Frontal cortex (tissue), 3 donors: ENCODE measurements at regions not wholly inside any gene's neighbourhood (a gene's known extent, or its start where the extent isn't known, plus 50 kb on each side); places are given as distances from the start of the nearest gene placed in this dataset.
"Not testable (repeated sequence)": the region's sequence is repeated elsewhere in the genome, so short reads cannot be mapped to it uniquely, and the experiment has no call there.

Source experiments
- DNase-seq, 2 donors: peaks; one replicate each; pipeline ENCODE4 v3.0.0; 2012; ENCODE audit warnings: low spot score in 2 of 2
- FAIRE-seq: peaks from 2 replicates; lab custom pipeline; 2012; peaks lifted over from hg19 to GRCh38; lab: Jason Lieb, UNC
- donor health status: control.
- donor health status: control.
- donor health status: control.

DNA sequence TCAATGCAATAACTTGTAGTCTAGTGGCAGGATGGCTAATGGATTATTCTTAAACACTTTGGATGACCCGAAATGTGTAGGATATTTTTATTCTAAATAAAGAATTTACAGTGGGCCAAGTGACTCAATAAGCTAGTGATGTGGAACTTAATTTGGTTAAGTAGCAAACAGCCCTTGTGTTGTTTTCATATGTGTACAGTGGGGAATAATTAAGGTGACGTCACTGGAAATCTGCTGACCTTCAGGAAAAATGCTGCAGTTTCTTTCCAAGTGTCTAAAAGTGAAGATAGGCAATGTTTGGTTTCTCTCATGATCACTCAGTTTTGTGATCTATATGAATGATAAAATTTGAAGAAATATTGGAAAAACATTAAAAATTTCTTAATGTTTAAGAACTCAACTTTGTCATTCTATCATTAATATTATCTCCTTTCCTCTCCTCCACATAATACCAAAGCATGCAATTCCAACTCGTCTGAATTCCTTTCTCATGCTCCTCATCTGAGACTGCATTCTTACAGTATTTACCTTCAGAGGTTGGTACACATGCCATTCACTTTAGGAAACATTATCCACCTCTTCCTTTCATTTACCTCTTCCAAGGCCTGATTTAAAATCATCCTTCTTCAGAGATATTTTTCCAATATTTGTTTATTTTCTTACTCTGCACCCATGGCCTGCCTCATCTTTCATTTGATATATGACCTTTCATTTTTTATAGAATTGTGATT, 414.6 kb upstream of the ARPP21 start:
- FAIRE-seq (no peak), DNase-seq (no peak)

- no peak for FAIRE-seq
- no peak for DNase-seq
Measured at GRCh38 chr3:35241236-35241635, 398.1 kb upstream of the ARPP21 start.

GRCh38 chr3:35254917-35255316, 384.4 kb upstream of the ARPP21 start:
- DNase-seq (no peak), FAIRE-seq (no peak)

GRCh38 chr3:35257641-35258040, 381.7 kb upstream of the ARPP21 start:
- FAIRE-seq = no peak
- DNase-seq = no peak

- DNase-seq (no peak), FAIRE-seq (no peak)
Measured at GRCh38 chr3:35262406-35262805, 376.9 kb upstream of the ARPP21 start.

DNA sequence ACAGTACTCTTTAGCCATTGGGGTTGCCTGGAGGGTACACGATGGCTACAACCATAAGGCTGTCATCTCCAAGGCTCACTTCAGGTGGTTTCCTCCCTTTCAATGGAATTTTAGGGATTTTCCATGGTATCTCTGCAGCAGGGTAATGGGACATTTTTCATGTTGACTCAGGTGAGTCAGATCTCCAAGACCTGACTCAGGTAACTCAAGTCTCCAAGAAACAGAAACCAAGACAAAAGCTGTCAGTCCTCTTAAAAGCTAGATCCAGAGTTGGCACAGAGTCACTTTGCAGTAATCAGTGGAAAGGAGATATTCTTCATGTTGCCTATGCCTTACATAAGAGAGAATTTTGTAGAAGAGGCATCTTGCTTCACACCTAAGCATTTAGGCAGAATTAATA, 375.8 kb upstream of the ARPP21 start:
- FAIRE-seq (no peak), DNase-seq (no peak)

DNA sequence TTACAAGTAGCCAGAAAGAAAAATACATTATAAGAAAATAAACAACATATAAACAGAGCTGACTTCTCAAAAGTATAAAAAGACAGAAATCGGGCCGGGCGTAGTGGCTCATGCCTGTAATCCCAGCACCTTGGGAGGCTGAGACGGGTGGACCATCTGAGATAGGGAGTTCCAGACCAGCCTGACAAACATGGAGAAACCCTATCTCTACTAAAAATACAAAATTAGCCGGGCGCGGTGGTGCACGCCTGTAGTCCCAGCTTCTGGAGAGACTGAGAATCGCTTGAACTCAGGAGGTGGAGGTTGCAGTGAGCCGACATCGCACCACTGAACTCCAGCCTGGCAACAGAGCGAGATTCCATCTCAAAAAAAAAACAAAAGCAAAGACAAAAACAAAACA, 373.3 kb upstream of the ARPP21 start:
- FAIRE-seq = not testable (repeated sequence)

DNA sequence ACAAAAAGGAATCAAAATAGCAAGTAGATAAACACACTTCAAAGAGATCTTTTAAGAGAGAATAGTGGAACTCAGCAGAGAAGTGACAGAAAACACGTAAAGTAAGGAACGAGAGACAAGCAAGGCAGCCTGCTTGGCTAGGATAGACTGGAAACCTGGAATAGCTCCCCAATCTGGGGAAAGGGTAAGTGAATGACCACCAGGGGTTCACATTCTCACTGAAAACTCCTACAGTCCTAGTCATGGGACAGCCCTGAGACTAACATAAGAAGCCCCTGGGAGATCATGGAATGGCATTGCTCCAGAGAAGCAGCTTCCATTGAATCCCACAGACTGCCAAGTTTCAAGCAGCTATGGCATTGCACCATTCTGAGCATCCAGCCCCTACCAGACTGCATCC, 363.6 kb upstream of the ARPP21 start:
- FAIRE-seq (no peak), DNase-seq (no peak)

More for the DNA sequence above, 373.3 kb upstream of the ARPP21 start:
- DNase-seq = not testable (repeated sequence)

- DNase-seq (no peak), FAIRE-seq (no peak)
Measured at GRCh38 chr3:35276568-35276967, 362.8 kb upstream of the ARPP21 start.

DNA sequence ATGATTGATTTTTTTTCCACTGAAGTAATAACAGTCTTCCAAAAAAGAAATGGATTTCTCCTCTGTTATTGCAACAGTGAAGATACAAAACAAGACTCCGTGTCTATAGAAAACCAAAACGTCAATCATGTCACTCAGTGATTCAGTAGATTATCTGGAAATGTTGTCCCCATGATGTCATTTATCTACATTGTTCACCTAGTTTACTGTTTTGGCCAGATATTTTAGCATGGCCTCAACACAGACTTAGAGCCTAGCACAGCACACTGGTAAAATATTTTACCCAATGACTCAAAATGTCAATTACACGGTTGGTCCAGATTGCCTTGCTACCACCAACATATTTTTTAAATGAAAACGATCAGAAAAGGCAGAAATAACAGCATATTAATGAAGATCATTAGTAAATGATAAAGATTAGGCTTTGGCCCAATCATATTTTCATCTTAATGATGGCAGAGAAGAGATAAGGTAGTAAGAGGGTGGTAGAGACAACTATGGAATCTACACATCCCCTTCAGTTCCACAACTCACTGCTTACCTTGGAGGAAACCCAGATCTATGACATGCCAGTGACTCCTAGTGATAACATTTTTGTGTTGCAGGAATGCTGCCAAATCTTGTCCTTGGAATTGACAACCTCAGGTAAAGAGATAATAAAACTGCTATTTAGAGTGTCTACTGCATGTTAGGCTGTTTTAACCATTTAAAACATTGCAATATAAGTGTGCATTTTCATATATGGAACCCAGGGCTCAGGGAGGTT, 347.7 kb upstream of the ARPP21 start:
- no peak for DNase-seq
- no peak for FAIRE-seq

DNA sequence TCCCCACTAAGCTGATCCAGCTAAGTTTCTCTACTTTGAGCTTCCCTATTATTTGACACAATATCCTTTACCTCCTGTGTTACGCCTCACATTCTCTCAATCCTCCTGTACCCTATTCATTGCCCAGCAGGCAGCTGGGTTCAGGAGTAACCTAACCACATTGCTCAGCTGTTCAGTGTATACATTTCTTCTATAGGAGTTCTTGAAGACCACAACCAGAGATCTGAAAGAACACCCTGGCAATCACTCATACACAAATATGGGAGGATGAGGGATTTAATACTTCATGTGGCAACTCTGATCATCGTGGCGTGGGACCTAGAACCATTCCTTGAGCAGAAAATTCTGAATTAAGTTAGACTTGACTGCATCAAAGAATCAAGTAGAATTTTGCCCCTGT, 346.8 kb upstream of the ARPP21 start:
- FAIRE-seq = no peak

GRCh38 chr3:35295906-35296305, 343.4 kb upstream of the ARPP21 start:
- no peak for DNase-seq
- no peak for FAIRE-seq

More for the DNA sequence above, 346.8 kb upstream of the ARPP21 start:
- DNase-seq = no peak

- no peak for DNase-seq
- FAIRE-seq = no peak
Measured at GRCh38 chr3:35296533-35296932, 342.8 kb upstream of the ARPP21 start.

- DNase-seq, FAIRE-seq: not testable (repeated sequence)
Measured at GRCh38 chr3:35296944-35297343, 342.4 kb upstream of the ARPP21 start.

- DNase-seq = no peak
Measured at GRCh38 chr3:35305406-35305805, 333.9 kb upstream of the ARPP21 start.

GRCh38 chr3:35307296-35307695, 332.0 kb upstream of the ARPP21 start:
- no peak for FAIRE-seq
- no peak for DNase-seq

More at GRCh38 chr3:35305406-35305805, 333.9 kb upstream of the ARPP21 start:
- FAIRE-seq = no peak

DNA sequence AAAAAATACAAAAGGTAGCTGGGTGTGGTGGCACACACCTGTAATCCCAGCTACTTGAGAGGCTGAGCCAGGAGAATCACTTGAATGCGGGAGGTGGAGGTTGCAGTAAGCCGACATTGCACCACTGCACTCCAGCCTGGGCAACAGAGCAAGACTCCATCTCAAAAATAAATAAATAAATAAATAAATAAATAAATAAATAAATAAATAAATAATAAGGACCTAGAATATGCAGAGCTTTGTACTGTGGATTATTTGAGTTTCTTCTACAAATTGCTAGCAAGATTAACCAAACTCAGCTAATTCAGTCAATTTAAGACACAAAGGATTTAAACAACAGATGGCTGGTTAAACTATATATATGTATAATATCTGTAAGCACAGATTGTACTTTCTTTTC, 322.5 kb upstream of the ARPP21 start:
- DNase-seq, FAIRE-seq: not testable (repeated sequence)

GRCh38 chr3:35320646-35321407, 318.5 kb upstream of the ARPP21 start:
- FAIRE-seq = no peak
- DNase-seq = no peak

DNA sequence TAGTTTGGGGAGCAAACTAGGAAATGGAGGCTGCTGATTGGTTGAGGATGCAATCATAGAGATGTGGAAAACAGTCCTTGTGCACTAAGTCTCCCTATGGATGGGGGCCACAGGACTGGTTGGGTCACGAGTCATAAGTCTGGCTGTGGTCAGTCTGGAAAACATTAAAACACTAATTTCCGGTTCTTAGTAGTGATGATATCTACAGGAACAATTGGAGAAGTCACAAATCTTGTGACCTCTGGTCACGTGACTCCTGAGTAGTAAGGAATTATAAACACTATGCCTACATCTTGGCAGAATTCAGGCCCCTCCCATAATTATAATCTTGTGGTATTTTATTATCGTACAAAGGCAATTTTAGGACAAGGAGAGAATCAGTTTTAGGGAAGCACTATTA, 317.3 kb upstream of the ARPP21 start:
- DNase-seq = no peak
- no peak for FAIRE-seq

DNA sequence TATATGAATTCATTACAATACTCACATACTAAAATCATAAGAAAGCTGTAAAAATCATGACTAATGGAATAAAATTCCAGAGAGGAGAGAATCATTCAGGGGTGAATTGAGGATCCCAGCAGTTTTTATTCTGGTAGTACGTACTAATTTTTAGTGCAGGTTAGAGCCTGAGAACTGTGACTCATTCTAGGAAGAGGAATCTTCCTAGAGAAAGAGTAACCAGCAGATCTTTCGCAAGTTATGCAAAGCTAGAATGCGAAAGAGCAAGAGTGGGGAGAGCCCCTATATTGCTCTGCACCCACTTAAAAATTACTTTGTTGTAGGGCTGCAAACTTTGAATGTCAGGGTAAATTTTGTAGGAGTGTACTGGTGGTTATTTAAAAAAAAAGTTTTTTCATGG, 303.6 kb upstream of the ARPP21 start:
- no peak for FAIRE-seq
- DNase-seq = no peak

- FAIRE-seq = no peak
- no peak for DNase-seq
Measured at GRCh38 chr3:35336601-35337000, 302.7 kb upstream of the ARPP21 start.
